GM10266 (cell line): ENCODE measurements at regions not wholly inside any gene's neighbourhood (a gene's known extent, or its start where the extent isn't known, plus 50 kb on each side); places are given as distances from the start of the nearest gene placed in this dataset.

Experiments used
- DNase-seq: peaks from one replicate; pipeline ENCODE4 v3.0.0; 2012; ENCODE audit errors: extremely low spot score
- TF ChIP-seq, protein P1 (sequence below): IDR thresholded peaks from 2 replicates; pipeline ENCODE4 v1.5.1; 2012; ENCODE audit warnings: mild to moderate bottlenecking, low read depth; ENCODE audit not compliant: control insufficient read depth, insufficient read depth; ENCODE audit errors: missing control alignments

DNA sequence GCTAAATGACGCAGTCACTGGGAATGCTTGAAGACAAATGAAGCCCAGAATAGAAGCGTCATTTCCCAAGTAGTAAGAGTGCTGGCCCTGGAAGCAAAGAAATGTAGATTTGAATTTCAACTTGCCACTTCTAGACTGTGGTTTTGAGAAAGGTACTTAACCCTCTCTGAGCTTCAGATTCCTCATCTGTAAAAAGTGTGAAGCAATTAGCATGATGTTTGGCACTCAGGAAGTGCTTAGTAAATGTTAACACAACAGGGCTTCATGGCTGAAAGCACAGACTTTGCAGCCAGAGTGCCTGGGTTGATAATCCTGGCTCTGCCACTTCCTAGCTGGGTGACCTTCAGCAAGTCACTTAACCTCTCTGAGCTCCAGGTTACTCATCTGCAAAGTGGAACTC, 147.4 kb upstream of the RPS6KA3 start:
- TF ChIP-seq, protein P1, sequence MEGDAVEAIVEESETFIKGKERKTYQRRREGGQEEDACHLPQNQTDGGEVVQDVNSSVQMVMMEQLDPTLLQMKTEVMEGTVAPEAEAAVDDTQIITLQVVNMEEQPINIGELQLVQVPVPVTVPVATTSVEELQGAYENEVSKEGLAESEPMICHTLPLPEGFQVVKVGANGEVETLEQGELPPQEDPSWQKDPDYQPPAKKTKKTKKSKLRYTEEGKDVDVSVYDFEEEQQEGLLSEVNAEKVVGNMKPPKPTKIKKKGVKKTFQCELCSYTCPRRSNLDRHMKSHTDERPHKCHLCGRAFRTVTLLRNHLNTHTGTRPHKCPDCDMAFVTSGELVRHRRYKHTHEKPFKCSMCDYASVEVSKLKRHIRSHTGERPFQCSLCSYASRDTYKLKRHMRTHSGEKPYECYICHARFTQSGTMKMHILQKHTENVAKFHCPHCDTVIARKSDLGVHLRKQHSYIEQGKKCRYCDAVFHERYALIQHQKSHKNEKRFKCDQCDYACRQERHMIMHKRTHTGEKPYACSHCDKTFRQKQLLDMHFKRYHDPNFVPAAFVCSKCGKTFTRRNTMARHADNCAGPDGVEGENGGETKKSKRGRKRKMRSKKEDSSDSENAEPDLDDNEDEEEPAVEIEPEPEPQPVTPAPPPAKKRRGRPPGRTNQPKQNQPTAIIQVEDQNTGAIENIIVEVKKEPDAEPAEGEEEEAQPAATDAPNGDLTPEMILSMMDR = no peak
- DNase-seq = no peak

DNA sequence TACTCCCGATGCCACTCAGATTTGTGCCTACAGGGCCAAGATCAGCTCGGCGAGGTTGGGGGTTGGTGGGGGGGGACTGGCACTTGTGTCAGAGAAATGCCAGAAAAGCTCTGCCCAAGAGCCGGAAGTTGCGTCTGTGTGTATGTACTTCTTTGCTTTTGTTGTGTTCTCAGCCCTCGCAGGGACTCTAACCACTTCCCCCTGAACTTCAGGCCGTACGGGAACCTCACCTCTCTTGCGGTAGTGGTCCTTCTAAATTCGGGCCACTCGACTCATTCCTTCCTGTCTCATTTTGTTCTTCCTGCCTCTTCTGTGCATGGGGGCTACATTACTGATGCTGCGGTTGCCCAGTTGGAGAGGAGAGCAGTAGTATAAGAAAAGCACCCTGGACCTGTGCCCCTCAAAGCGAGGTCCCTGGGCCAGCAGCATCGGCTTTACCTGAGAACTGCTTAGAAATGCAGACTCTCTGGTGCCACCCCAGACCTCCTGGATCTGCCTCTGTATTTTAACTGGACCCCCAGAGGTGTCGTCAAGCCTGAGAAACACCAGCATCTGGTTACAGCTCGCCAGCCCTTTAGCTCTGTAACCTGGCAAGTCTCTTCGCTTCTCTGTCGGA, 146.3 kb upstream of the RPS6KA3 start:
- DNase-seq = peak; percentile 7
- TF ChIP-seq, protein P1 = no peak

DNA sequence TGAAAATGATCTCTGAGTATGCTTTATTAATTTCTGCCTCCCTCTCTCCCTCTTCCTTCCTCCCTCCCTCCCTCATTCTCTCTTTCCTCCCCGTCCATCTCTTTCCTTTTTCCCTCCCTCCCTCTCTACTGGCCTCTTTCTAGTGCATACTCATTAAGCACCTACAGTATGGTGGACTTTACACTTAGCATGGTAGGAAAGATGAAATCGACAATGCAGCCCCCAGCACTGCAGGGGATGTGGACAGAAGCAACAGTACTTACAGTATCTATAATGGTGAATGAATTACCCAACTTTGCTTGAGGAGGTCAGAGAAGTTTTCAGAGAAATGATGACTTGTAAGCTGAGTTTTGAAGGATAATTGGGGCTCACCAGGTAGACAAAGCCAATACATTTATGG, 143.8 kb upstream of the RPS6KA3 start:
- DNase-seq = no peak
- TF ChIP-seq, protein P1 = no peak

DNA sequence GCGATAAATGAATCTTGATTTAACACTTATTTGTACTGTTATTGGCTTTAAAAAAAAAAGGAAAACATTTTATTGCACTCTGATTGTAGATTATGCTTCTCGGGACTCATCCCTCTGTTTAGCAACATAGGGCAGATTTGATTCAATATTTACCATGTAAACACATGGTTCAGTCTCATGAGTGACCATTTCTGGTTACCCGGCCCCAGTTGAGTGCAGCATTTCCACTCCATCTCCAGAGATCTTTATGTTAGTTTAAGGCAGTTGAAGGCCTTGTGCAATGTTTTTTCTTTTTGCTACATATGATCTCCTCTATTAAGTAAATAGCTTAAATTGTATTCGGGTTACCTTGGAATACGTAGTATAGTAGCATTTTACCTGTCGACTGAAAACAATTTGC, 143.3 kb upstream of the RPS6KA3 start:
- TF ChIP-seq, protein P1 = no peak
- no peak for DNase-seq

DNA sequence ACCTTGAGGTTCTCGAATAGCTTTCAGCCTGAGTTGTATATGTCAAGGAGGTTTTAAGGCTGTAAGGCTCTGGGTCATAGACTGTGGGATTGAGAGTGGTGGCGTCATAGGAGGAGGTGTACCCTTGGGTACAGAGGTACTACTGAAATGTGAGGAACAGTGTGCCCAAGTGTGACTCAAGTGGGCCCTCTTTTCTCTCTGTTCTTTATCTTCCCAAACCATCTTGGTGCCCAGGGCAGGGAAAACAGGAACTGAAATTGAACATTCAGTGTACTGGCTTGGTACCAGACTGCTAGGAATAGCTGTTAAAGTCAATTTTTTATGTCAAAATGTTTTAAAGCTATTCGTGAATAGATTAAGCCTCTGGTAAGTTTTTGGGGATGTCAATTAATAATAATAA, 136.2 kb upstream of the RPS6KA3 start:
- no peak for DNase-seq
- TF ChIP-seq, protein P1 = no peak

DNA sequence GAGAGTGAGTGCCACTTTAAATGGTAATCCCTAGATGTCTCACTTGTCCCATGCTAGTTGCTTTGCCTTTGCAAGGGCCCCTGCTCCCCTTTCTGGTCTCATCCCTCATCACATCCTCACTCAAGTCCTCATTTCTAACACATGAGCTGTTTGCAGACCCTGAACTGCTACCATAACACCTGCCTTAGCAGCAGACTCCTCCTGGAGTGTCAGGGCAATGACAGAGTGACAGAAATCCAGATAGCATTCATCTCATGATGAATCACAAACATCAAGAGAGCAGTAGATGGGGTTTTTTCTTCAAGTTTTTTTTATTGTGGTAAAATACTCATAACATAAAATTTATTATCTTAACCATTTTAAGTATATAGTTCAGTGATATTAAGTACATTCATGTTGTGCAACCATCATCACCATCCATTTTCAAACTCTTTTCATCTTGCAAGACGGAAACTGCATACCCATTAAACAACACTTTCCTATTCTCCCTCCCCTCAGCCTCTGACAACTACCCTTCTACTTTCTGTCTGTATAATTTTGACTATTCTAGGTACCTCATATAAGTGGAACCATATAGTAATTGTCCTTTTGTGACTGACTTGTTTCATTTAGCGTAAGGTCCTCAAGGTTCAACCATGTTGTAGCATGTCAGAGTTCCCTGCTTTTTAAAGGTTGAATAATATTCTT, 133.2 kb upstream of the RPS6KA3 start:
- DNase-seq = no peak
- TF ChIP-seq, protein P1 = no peak

DNA sequence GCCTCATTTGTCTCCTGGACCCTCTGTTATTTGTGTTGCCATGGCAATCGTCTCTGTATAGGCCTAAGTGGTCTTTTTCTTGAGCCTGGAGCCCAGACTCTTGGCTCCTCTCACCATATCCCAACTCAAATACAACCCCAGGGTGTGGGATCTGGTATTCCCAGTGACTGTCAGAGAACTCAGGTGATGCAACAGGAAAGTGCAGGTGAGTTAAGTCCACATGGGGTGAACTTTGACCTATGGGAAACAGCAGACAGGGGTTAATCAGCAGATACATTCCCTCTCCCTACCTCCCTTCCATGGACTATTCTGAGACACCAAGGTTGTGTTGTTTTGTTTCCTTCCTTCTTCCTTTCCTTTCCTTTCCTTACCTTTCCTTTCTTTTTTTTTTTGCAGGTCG, 130.9 kb upstream of the RPS6KA3 start:
- no peak for DNase-seq
- TF ChIP-seq, protein P1 = no peak
